Ishikawa (cell line): ENCODE measurements at regions not wholly inside any gene's neighbourhood (a gene's known extent, or its start where the extent isn't known, plus 50 kb on each side); places are given as distances from the start of the nearest gene placed in this dataset.

Experiments
- CEBPB ChIP-seq: IDR thresholded peaks from 2 replicates; pipeline ENCODE4 v1.6.1; 2012
- CREB1 ChIP-seq: IDR thresholded peaks from 2 replicates; pipeline ENCODE4 v1.6.1; 2012; ENCODE audit warnings: low read depth
- EGR1 ChIP-seq: IDR thresholded peaks from 2 replicates; pipeline ENCODE4 v1.6.1; 2012
- EP300 ChIP-seq: IDR thresholded peaks from 2 replicates; pipeline ENCODE4 v1.6.1; 2012; ENCODE audit warnings: borderline replicate concordance
- FOXM1 ChIP-seq: IDR thresholded peaks from 2 replicates; pipeline ENCODE4 v1.6.1; 2012; ENCODE audit warnings: low read depth, borderline replicate concordance
- MAX ChIP-seq: IDR thresholded peaks from 2 replicates; pipeline ENCODE4 v1.6.1; 2012
- NFIC ChIP-seq: IDR thresholded peaks from 2 replicates; pipeline ENCODE4 v1.6.1; 2012
- RAD21 ChIP-seq: IDR thresholded peaks from 2 replicates; pipeline ENCODE4 v1.6.1; 2012; ENCODE audit warnings: low read depth
- REST ChIP-seq: IDR thresholded peaks from 2 replicates; pipeline ENCODE4 v1.6.1; 2012; ENCODE audit warnings: low read depth, mild to moderate bottlenecking
- TAF1 ChIP-seq: IDR thresholded peaks from 2 replicates; pipeline ENCODE4 v1.6.1; 2012; ENCODE audit warnings: low read depth, mild to moderate bottlenecking
- TCF12 ChIP-seq: IDR thresholded peaks from 2 replicates; pipeline ENCODE4 v1.6.1; 2012; ENCODE audit warnings: low read depth
- TEAD4 ChIP-seq: IDR thresholded peaks from 2 replicates; pipeline ENCODE4 v1.6.1; 2012
- USF1 ChIP-seq: IDR thresholded peaks from 2 replicates; pipeline ENCODE4 v1.6.1; 2012
- YY1 ChIP-seq: IDR thresholded peaks from 2 replicates; pipeline ENCODE4 v1.6.1; 2012; ENCODE audit warnings: low read depth
- ZBTB7A ChIP-seq: IDR thresholded peaks from 2 replicates; pipeline ENCODE4 v1.6.1; 2012; ENCODE audit warnings: low read depth

GRCh38 chr13:21761770-21762169 is 90.9 kb downstream of the FGF9 start:
- no peak for TF ChIP-seq TEAD4
- TF ChIP-seq CEBPB, result no peak
- no peak for TF ChIP-seq FOXM1
- TF ChIP-seq TCF12, result no peak
- TF ChIP-seq NFIC, result no peak
- TF ChIP-seq EP300, result no peak
- TF ChIP-seq EGR1, result no peak
- no peak for TF ChIP-seq TAF1
- TF ChIP-seq USF1, result no peak
- no peak for TF ChIP-seq ZBTB7A
- no peak for TF ChIP-seq MAX
- TF ChIP-seq REST, result no peak
- TF ChIP-seq CREB1, result no peak

GRCh38 chr13:21762512-21762911 is 91.6 kb downstream of the FGF9 start:
- TF ChIP-seq FOXM1 (no peak), NFIC (no peak), USF1 (no peak), CREB1 (no peak), TEAD4 (no peak), EGR1 (no peak), CEBPB (no peak), REST (no peak), EP300 (no peak), ZBTB7A (no peak), TAF1 (no peak), MAX (no peak), RAD21 (no peak)

- TF ChIP-seq RAD21 (peak; percentile 39), TEAD4 (no peak), REST (no peak), EP300 (no peak)
These were observed 96.2 kb downstream of the FGF9 start for GRCh38 chr13:21767032-21767431.

- TF ChIP-seq CEBPB (no peak), TCF12 (no peak), TAF1 (no peak), MAX (no peak), FOXM1 (no peak), YY1 (no peak)
These were observed 100.2 kb downstream of the FGF9 start for GRCh38 chr13:21771075-21771474.

- no peak for TF ChIP-seq TEAD4
- no peak for TF ChIP-seq ZBTB7A
- TF ChIP-seq RAD21, result no peak
- no peak for TF ChIP-seq EGR1
- TF ChIP-seq CEBPB, result no peak
- no peak for TF ChIP-seq EP300
- TF ChIP-seq TCF12, result no peak
- TF ChIP-seq YY1, result no peak
- no peak for TF ChIP-seq FOXM1
- TF ChIP-seq REST, result no peak
- no peak for TF ChIP-seq NFIC
- TF ChIP-seq MAX, result no peak
- TF ChIP-seq CREB1, result no peak
- TF ChIP-seq USF1, result no peak
- no peak for TF ChIP-seq TAF1
These were observed 106.3 kb downstream of the FGF9 start for GRCh38 chr13:21777166-21777565.
